HL-60 (cell line): ENCODE measurements at regions not wholly inside any gene's neighbourhood (a gene's known extent, or its start where the extent isn't known, plus 50 kb on each side); places are given as distances from the start of the nearest gene placed in this dataset.

Source experiments
- DNase-seq, 2 experiments: peaks; one replicate each; pipeline ENCODE4 v3.0.0-alpha.2; 2010 to 2020; ENCODE audit warnings: low read depth in 1 of 2, low spot score in 1 of 2
- H3K27ac ChIP-seq: fragments of 250-450 bp; sonication (Bioruptor Pico); replicated peaks from 2 replicates; pipeline ENCODE4 v1.5.1; 2020; ENCODE audit warnings: mild to moderate bottlenecking, moderate library complexity
- H3K27me3 ChIP-seq: fragments of 250-450 bp; sonication (Bioruptor Pico); 2 replicates; pipeline ENCODE4 v1.5.1; 2021; ENCODE audit warnings: mild to moderate bottlenecking, moderate library complexity; ENCODE audit not compliant: insufficient read depth, poor library complexity, severe bottlenecking
- H3K4me3 ChIP-seq: replicated peaks from 2 replicates; pipeline ENCODE4 v1.5.1; 2011; ENCODE audit warnings: mild to moderate bottlenecking, control low read depth, low read length; ENCODE audit not compliant: insufficient read depth
- CTCF ChIP-seq: IDR thresholded peaks from one replicate; pipeline ENCODE4 v1.5.1; 2011; ENCODE audit warnings: low read length, control low read depth, inconsistent platforms; ENCODE audit not compliant: insufficient read depth
- GABPA ChIP-seq: IDR thresholded peaks from 2 replicates; pipeline ENCODE4 v1.6.1; 2012; ENCODE audit warnings: low read depth
- POLR2AphosphoS5 ChIP-seq: IDR thresholded peaks from 2 replicates; pipeline ENCODE4 v1.6.1; 2012; ENCODE audit warnings: low read depth
- REST ChIP-seq: IDR thresholded peaks from 2 replicates; pipeline ENCODE4 v1.6.1; 2012; ENCODE audit warnings: low read depth; ENCODE audit not compliant: insufficient replicate concordance
- SPI1 ChIP-seq: IDR thresholded peaks from 2 replicates; pipeline ENCODE4 v1.6.1; 2012; ENCODE audit warnings: low read depth, mild to moderate bottlenecking, borderline replicate concordance

GRCh38 chr5:179437341-179438001 is 92.2 kb upstream of the ADAMTS2 start:
- TF ChIP-seq POLR2AphosphoS5 (no peak), CTCF (no peak), SPI1 (no peak), GABPA (no peak), REST (no peak)
- DNase-seq, result no peak
- H3K27me3 ChIP-seq, result no peaks in the 10 kb centered on the region
- no peak overlapping the region for H3K4me3 ChIP-seq
- no peak overlapping the region for H3K27ac ChIP-seq

GRCh38 chr5:179436321-179437122 is 91.3 kb upstream of the ADAMTS2 start:
- Histone ChIP-seq H3K4me3 (no peak overlapping the region), H3K27me3 (no peaks in the 10 kb centered on the region), H3K27ac (no peak overlapping the region)
- no peak for DNase-seq
- no peak for TF ChIP-seq GABPA
- TF ChIP-seq REST, result no peak
- no peak for TF ChIP-seq SPI1
- TF ChIP-seq CTCF, result no peak
- no peak for TF ChIP-seq POLR2AphosphoS5

GRCh38 chr5:179435731-179436315 is 90.6 kb upstream of the ADAMTS2 start:
- no peak for DNase-seq
- TF ChIP-seq CTCF (no peak), REST (no peak)
- no peaks in the 10 kb centered on the region for H3K27me3 ChIP-seq
- no peak overlapping the region for H3K27ac ChIP-seq
- no peak overlapping the region for H3K4me3 ChIP-seq
